Fibroblast of villous mesenchyme (primary cell): ENCODE measurements at regions not wholly inside any gene's neighbourhood (a gene's known extent, or its start where the extent isn't known, plus 50 kb on each side); places are given as distances from the start of the nearest gene placed in this dataset.

ENCODE experiments used
- DNase-seq: peaks from one replicate; pipeline ENCODE4 v3.0.0-alpha.2; 2010; ENCODE audit warnings: low read depth
- H3K4me3 ChIP-seq: 2 replicates; pipeline ENCODE4 v1.5.1; 2011; ENCODE audit warnings: low read depth, mild to moderate bottlenecking, low read length
- TF ChIP-seq, protein P1 (sequence below): IDR thresholded peaks from 2 replicates; pipeline ENCODE4 v1.5.1; 2012; ENCODE audit warnings: low read depth, mild to moderate bottlenecking, low read length; ENCODE audit not compliant: insufficient read depth

- no peak for DNase-seq
- TF ChIP-seq, protein P1, sequence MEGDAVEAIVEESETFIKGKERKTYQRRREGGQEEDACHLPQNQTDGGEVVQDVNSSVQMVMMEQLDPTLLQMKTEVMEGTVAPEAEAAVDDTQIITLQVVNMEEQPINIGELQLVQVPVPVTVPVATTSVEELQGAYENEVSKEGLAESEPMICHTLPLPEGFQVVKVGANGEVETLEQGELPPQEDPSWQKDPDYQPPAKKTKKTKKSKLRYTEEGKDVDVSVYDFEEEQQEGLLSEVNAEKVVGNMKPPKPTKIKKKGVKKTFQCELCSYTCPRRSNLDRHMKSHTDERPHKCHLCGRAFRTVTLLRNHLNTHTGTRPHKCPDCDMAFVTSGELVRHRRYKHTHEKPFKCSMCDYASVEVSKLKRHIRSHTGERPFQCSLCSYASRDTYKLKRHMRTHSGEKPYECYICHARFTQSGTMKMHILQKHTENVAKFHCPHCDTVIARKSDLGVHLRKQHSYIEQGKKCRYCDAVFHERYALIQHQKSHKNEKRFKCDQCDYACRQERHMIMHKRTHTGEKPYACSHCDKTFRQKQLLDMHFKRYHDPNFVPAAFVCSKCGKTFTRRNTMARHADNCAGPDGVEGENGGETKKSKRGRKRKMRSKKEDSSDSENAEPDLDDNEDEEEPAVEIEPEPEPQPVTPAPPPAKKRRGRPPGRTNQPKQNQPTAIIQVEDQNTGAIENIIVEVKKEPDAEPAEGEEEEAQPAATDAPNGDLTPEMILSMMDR, result no peak
- H3K4me3 ChIP-seq, result no peak overlapping the region
Measured at GRCh38 chr5:7018198-7018597, 305.0 kb downstream of the TENT4A start.

DNA sequence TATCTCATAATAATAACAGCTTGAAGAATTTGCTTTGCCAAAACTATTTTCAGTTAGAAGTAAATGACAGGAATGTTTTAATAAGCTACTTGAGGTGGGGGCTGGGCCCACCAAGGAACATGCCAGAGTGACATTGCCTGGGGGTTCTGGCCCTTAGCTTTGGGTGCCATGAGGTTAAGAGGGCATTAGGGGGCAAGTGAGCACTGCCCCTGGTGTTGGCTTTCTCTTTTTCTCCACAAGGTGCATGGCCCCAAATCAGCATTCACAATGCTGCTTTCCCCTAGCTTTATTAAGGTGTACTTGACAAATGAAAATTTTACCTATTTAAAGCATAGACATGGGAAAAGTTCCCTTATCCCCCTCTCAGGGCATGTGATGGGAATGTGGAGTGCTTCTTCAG lies 305.4 kb downstream of the TENT4A start:
- TF ChIP-seq, protein P1, result no peak

DNA sequence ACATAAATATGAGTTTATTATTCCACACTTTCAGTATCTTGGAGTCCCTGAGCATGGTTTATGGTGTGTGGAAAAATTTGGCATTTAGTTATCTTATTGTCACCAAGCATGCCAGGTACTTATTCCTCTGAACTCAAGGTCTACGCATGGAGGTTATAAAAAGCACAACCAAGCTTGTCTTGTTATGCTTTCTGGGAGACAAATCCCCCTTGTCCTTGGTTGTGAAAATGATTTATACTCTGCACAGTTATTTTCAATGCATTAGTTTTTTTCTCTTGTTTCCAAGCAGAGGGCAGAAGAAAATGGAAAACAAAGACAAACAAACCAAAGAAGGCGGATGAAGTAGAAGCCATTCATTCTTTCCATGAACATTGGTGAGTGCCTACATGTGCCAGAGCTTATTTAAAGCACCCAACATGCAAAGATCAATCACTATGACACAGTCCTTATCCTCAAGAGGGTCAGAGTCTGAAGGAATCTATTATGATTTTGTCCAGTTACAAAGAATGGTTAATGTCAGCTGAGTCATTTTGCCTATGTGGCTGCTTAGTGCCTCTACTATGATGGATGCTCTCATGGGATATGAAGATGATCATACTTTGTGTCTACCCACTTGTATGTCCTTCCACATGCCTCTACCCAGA lies 323.1 kb downstream of the TENT4A start:
- H3K4me3 ChIP-seq, result no peak overlapping the region
- TF ChIP-seq, protein P1, result no peak
- DNase-seq, result no peak

More for the DNA sequence above, 305.4 kb downstream of the TENT4A start:
- DNase-seq, result no peak
- no peak overlapping the region for H3K4me3 ChIP-seq

GRCh38 chr5:7039074-7039473 lies 325.8 kb downstream of the TENT4A start:
- no peak for DNase-seq
- TF ChIP-seq, protein P1, result no peak
- no peak overlapping the region for H3K4me3 ChIP-seq

- DNase-seq, result no peak
- TF ChIP-seq, protein P1, result no peak
- H3K4me3 ChIP-seq, result no peak overlapping the region
Measured at GRCh38 chr5:7040111-7040510, 326.9 kb downstream of the TENT4A start.

DNA sequence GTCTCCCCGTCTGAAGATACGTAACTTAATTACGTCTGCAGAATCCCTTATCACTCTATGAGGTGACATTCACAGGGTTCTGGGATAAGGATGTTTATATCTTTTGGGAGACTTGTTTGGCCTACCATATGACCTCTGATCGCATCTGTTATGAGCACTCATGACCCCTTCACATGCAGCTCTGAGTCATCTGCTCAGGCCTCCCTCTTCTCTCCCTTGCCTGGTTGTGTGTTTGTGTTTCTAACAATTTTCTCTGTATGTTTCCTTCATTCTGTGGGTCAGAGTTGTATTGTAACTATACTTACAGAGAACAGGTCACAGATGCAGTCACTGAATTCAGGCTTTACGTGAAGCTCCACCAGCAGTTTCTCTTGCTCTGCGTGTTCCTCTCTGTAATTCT lies 330.6 kb downstream of the TENT4A start:
- no peak overlapping the region for H3K4me3 ChIP-seq
- TF ChIP-seq, protein P1, result no peak
- DNase-seq, result no peak

DNA sequence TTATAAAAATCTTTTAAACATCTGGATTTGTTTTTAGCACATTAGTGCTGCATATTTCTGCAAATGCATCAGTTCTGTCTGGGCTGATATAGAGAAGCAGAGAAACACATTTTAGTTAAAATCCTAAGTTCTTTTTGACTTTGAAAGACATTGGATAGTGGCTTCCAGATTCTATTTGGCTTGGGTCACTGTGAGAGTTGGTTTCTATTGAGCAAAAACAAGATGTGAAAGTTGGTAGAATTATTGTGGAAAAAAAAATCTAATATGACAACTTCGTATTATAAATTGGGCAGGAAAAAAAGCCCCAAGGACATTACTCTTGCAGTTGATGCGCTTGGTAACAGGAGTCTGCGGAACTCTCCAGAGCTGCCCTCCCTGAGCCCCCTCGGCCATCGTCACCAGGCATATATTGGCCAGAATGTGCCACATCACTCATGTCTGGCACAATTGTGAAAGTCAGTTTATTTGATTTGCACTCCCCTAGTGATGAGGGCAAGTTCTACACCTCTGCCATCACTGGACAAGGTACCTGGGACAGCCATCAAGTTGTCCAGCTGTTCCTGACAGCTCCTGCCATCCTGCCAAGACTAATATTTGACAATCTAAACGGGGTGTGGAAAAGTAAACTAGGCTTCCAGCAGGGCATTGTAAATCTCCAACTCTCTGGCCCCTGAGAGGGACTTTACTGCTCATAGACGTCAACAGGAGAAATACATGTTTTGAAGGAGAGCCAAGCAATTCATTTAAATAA lies 334.5 kb downstream of the TENT4A start:
- TF ChIP-seq, protein P1, result no peak
- no peak for DNase-seq
- no peak overlapping the region for H3K4me3 ChIP-seq
